ENCODE measurements at regions not wholly inside any gene's neighbourhood (a gene's known extent, or its start where the extent isn't known, plus 50 kb on each side); places are given as distances from the start of the nearest gene placed in this dataset.

- no peaks in the 10 kb centered on the region for H3K36me3 ChIP-seq (ENCODE audit: control insufficient read depth in 2 of 2, extremely low read depth in 1 of 2, insufficient read depth in 2 of 2, low read length in 2 of 2)
- no peak for TF ChIP-seq POLR2A (IDR thresholded peaks at IDR 0.05; ENCODE audit: low read depth, low read length)
- TF ChIP-seq POLR2AphosphoS5 (IDR thresholded peaks at IDR 0.05; ENCODE audit: insufficient read depth, low read depth, low read length): no peak
- TF ChIP-seq MYC (IDR thresholded peaks at IDR 0.05; ENCODE audit: low read depth, low read length): no peak
- H3K27ac ChIP-seq (ENCODE audit: insufficient read depth, low read depth, low read length): no peak overlapping the region
- H3K4me2 ChIP-seq (ENCODE audit: insufficient read depth, low read length): no peak overlapping the region
- H3K9me3 ChIP-seq (replicated peaks; ENCODE audit: control insufficient read depth, insufficient read depth, low read length): no peaks in the 10 kb centered on the region
- no peak overlapping the region for H3K4me3 ChIP-seq (replicated peaks in 1 of 3; ENCODE audit: insufficient read depth in 1 of 3, low read depth in 1 of 3, low read length in 3 of 3)
- no peaks in the 10 kb centered on the region for H3K9me1 ChIP-seq (replicated peaks; ENCODE audit: control insufficient read depth, extremely low read depth, insufficient read depth, low read length)
- H3K27me3 ChIP-seq (ENCODE audit: control insufficient read depth in 2 of 2, insufficient read depth in 2 of 2, low read length in 2 of 2): no peaks in the 10 kb centered on the region
- H3K79me2 ChIP-seq (ENCODE audit: control insufficient read depth, insufficient read depth, low read length): no peaks in the 10 kb centered on the region
- intact Hi-C loops (cut with micrococcal nuclease) (no loop called here), dilution Hi-C loops (cut with MboI; ENCODE audit: extremely low pct_ligation_motif_present, low sequenced_read_pairs) (no loop called here)
- no peak overlapping the region for H3K9ac ChIP-seq (replicated peaks; ENCODE audit: extremely low read depth, insufficient read depth, low read length)
- H2AFZ ChIP-seq (ENCODE audit: low read depth, low read length): no peak overlapping the region
- peak; percentile 17 for DNase-seq (ENCODE audit: low read depth, low spot score)
- POLR2A ChIA-PET: no interaction called here
- CTCF ChIA-PET: interaction anchor here (0.9 kb wide), 1 partner anchor 9 kb away, joined by 3 read pairs; no protein-coding TSS in a partner anchor
- H4K20me1 ChIP-seq (replicated peaks; ENCODE audit: control insufficient read depth, extremely low read depth, insufficient read depth, low read length): no peaks in the 10 kb centered on the region
- peaks cover 31% of the 10 kb centered on the region for H3K4me1 ChIP-seq (ENCODE audit: control insufficient read depth, extremely low read depth, insufficient read depth, low read length)
- FAIRE-seq: no peak
- no TSS peak for BruUV-seq (replicated peaks)
Observed at GRCh38 chr9:13900449-13900848, 413.5 kb downstream of the NFIB start.

DNA sequence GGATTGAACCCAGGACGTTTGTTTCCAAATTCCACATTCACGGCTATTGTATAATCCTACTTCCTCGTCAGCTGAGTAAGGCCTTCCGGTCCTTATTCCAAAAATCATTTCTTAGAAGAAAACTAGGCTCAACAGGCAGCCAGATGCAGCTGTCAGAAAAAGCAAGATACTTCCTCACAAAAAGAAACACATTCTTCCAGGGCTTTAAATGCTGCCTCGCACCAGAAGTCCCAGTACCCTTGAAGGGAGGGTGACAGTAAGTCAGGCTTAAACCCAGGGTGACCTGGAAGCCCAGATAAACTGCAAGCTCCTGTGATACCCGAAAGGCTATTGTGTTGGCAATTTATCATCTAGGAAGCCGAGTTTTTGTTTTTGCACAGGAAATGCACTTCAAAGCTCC is 414.0 kb downstream of the NFIB start:
- Histone ChIP-seq H3K4me3 (replicated peaks in 1 of 3; ENCODE audit: insufficient read depth in 1 of 3, low read depth in 1 of 3, low read length in 3 of 3) (no peak overlapping the region), H3K27me3 (ENCODE audit: control insufficient read depth in 2 of 2, insufficient read depth in 2 of 2, low read length in 2 of 2) (no peaks in the 10 kb centered on the region), H3K79me2 (ENCODE audit: control insufficient read depth, insufficient read depth, low read length) (no peaks in the 10 kb centered on the region), H3K27ac (ENCODE audit: insufficient read depth, low read depth, low read length) (no peak overlapping the region), H4K20me1 (replicated peaks; ENCODE audit: control insufficient read depth, extremely low read depth, insufficient read depth, low read length) (no peaks in the 10 kb centered on the region), H3K9me1 (replicated peaks; ENCODE audit: control insufficient read depth, extremely low read depth, insufficient read depth, low read length) (no peaks in the 10 kb centered on the region), H3K4me1 (ENCODE audit: control insufficient read depth, extremely low read depth, insufficient read depth, low read length) (peaks cover 31% of the 10 kb centered on the region), H3K36me3 (ENCODE audit: control insufficient read depth in 2 of 2, extremely low read depth in 1 of 2, insufficient read depth in 2 of 2, low read length in 2 of 2) (no peaks in the 10 kb centered on the region), H2AFZ (ENCODE audit: low read depth, low read length) (peak overlapping the region; percentile 39), H3K9ac (replicated peaks; ENCODE audit: extremely low read depth, insufficient read depth, low read length) (no peak overlapping the region), H3K4me2 (ENCODE audit: insufficient read depth, low read length) (no peak overlapping the region), H3K9me3 (replicated peaks; ENCODE audit: control insufficient read depth, insufficient read depth, low read length) (no peaks in the 10 kb centered on the region)
- DNase-seq (ENCODE audit: low read depth, low spot score) (peak; percentile 41), FAIRE-seq (no peak)
- BruUV-seq (replicated peaks): no TSS peak
- dilution Hi-C loops (cut with MboI; ENCODE audit: extremely low pct_ligation_motif_present, low sequenced_read_pairs) (no loop called here), intact Hi-C loops (cut with micrococcal nuclease) (loop anchor here (5.0 kb wide), 5 partner anchors 37 to 422 kb away; no protein-coding TSS in a partner anchor)
- ChIA-PET POLR2A (no interaction called here), CTCF (interaction anchor here (0.9 to 1.2 kb wide), 2 partner anchors 10 to 14 kb away, joined by 3 read pairs; no protein-coding TSS in a partner anchor)
- TF ChIP-seq FOS (IDR thresholded peaks at IDR 0.05; ENCODE audit: borderline replicate concordance, insufficient read depth, low read length) (no peak), EZH2 (IDR thresholded peaks at IDR 0.05; ENCODE audit: borderline replicate concordance, low read depth, low read length, severe bottlenecking) (no peak)

Data from endothelial cell of umbilical vein (primary cell).